DOHH2 (cell line): ENCODE measurements at regions not wholly inside any gene's neighbourhood (a gene's known extent, or its start where the extent isn't known, plus 50 kb on each side); places are given as distances from the start of the nearest gene placed in this dataset.

Experiments
- H3F3A ChIP-seq: fragments of 200-600 bp; sonication (generic), shearing (Covaris generic); 2 replicates; pipeline ENCODE4 v1.6.0; 2016; ENCODE audit warnings: antibody characterized with exemption, mild to moderate bottlenecking; ENCODE audit not compliant: control insufficient read depth, insufficient read depth
- H3K27ac ChIP-seq: fragments of 200-600 bp; sonication (generic); 2 replicates; pipeline ENCODE4 v1.5.1; 2014; ENCODE audit warnings: low read depth, mild to moderate bottlenecking, low read length, moderate library complexity
- H3K27me3 ChIP-seq: fragments of 200-600 bp; sonication (generic); 2 replicates; pipeline ENCODE4 v1.6.1; 2014; ENCODE audit warnings: mild to moderate bottlenecking, low read length, mixed read lengths; ENCODE audit not compliant: control insufficient read depth
- H3K36me3 ChIP-seq: fragments of 200-600 bp; sonication (generic); 2 replicates; pipeline ENCODE4 v1.6.1; 2014; ENCODE audit warnings: mild to moderate bottlenecking, low read length, moderate library complexity, mixed read lengths; ENCODE audit not compliant: control insufficient read depth
- H3K4me1 ChIP-seq: fragments of 200-600 bp; sonication (generic); 2 replicates; pipeline ENCODE4 v1.6.1; 2014; ENCODE audit warnings: mild to moderate bottlenecking, low read length, mixed read lengths; ENCODE audit not compliant: control insufficient read depth
- H3K4me2 ChIP-seq: fragments of 200-600 bp; sonication (generic); 2 replicates; pipeline ENCODE4 v1.6.0; 2014; ENCODE audit warnings: mild to moderate bottlenecking, low read length, moderate library complexity
- H3K4me3 ChIP-seq: fragments of 200-600 bp; sonication (generic); 2 replicates; pipeline ENCODE4 v1.5.1; 2014; ENCODE audit warnings: mild to moderate bottlenecking, low read length, mixed read lengths
- H3K79me2 ChIP-seq: fragments of 200-600 bp; sonication (generic); 2 replicates; pipeline ENCODE4 v1.6.1; 2014; ENCODE audit warnings: mild to moderate bottlenecking, low read length, mixed read lengths; ENCODE audit not compliant: control insufficient read depth
- H3K9me2 ChIP-seq: fragments of 200-600 bp; sonication (generic); replicated peaks from 2 replicates; pipeline ENCODE4 v1.6.1; 2014; ENCODE audit warnings: mild to moderate bottlenecking, low read length, mixed read lengths; ENCODE audit not compliant: control insufficient read depth
- H3K9me3 ChIP-seq: fragments of 200-600 bp; sonication (generic); 2 replicates; pipeline ENCODE4 v1.6.1; 2014; ENCODE audit warnings: antibody characterized with exemption, low read length, mixed read lengths; ENCODE audit not compliant: control insufficient read depth, insufficient read depth
- H4K20me1 ChIP-seq: fragments of 200-600 bp; sonication (generic); 2 replicates; pipeline ENCODE4 v1.6.0; 2014; ENCODE audit warnings: low read depth, mild to moderate bottlenecking, antibody characterized with exemption, low read length, moderate library complexity; ENCODE audit not compliant: control insufficient read depth, insufficient read depth
- CTCF ChIP-seq: fragments of 200-600 bp; sonication (generic); IDR thresholded peaks from one replicate; pipeline ENCODE4 v1.5.1; 2014; ENCODE audit warnings: antibody characterized with exemption, mild to moderate bottlenecking, low read depth, low read length; ENCODE audit not compliant: poor library complexity, severe bottlenecking
- EZH2phosphoT487 ChIP-seq: fragments of 200-600 bp; sonication (generic); IDR thresholded peaks from 2 replicates; pipeline ENCODE4 v1.6.1; 2017; ENCODE audit warnings: borderline replicate concordance, mild to moderate bottlenecking, antibody characterized with exemption, low read length, moderate library complexity, mixed read lengths

GRCh38 chr15:85277847-85278370 lies 102.5 kb upstream of the AKAP13 start:
- Histone ChIP-seq H3K4me1 (no peaks in the 10 kb centered on the region), H3K27ac (no peak overlapping the region), H3F3A (no peaks in the 10 kb centered on the region), H3K27me3 (no peaks in the 10 kb centered on the region), H3K9me2 (no peaks in the 10 kb centered on the region), H4K20me1 (no peaks in the 10 kb centered on the region), H3K36me3 (no peaks in the 10 kb centered on the region), H3K4me3 (no peak overlapping the region), H3K4me2 (no peak overlapping the region), H3K9me3 (no peaks in the 10 kb centered on the region), H3K79me2 (no peaks in the 10 kb centered on the region)
- TF ChIP-seq CTCF, result no peak
- TF ChIP-seq EZH2phosphoT487, result no peak

DNA sequence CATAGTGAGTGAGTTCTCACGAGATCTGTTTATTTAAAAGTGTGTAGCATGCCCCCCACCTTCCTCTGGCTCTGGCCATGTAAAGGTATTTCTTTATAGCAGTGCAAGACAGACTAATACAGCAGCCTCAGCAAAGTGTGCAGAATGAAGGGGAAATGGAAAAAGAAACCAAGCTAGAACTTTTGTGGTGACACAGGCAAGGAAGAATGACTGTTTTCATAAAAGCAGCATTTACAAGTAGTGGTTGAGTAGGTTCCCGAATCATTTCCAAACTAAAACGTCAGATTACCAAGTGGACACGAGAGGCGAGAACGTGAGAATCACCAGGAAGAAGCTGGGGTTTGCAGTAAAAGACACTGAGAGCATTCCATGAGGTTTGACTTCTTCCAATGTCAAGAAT lies 100.2 kb upstream of the AKAP13 start:
- H3K27me3 ChIP-seq, result no peaks in the 10 kb centered on the region
- H3K36me3 ChIP-seq, result no peaks in the 10 kb centered on the region
- peaks cover 20% of the 10 kb centered on the region for H3K4me1 ChIP-seq
- no peak overlapping the region for H3K4me3 ChIP-seq
- no peak overlapping the region for H3K27ac ChIP-seq
- no peaks in the 10 kb centered on the region for H3K9me2 ChIP-seq
- no peaks in the 10 kb centered on the region for H3K79me2 ChIP-seq
- H3F3A ChIP-seq, result no peaks in the 10 kb centered on the region
- TF ChIP-seq EZH2phosphoT487 (no peak), CTCF (no peak)
- H4K20me1 ChIP-seq, result no peaks in the 10 kb centered on the region
- no peaks in the 10 kb centered on the region for H3K9me3 ChIP-seq
- no peak overlapping the region for H3K4me2 ChIP-seq

GRCh38 chr15:85281293-85281882 lies 99.0 kb upstream of the AKAP13 start:
- Histone ChIP-seq H3K4me1 (peaks cover 27% of the 10 kb centered on the region), H3K27me3 (no peaks in the 10 kb centered on the region), H3K27ac (no peak overlapping the region), H3K4me3 (no peak overlapping the region), H3K4me2 (no peak overlapping the region), H4K20me1 (no peaks in the 10 kb centered on the region), H3F3A (no peaks in the 10 kb centered on the region), H3K9me3 (no peaks in the 10 kb centered on the region), H3K79me2 (no peaks in the 10 kb centered on the region), H3K36me3 (no peaks in the 10 kb centered on the region), H3K9me2 (no peaks in the 10 kb centered on the region)
- TF ChIP-seq EZH2phosphoT487 (no peak), CTCF (no peak)
